HuH-7 (cell line): ENCODE measurements at regions not wholly inside any gene's neighbourhood (a gene's known extent, or its start where the extent isn't known, plus 50 kb on each side); places are given as distances from the start of the nearest gene placed in this dataset.
"Not testable (repeated sequence)": the region's sequence is repeated elsewhere in the genome, so short reads cannot be mapped to it uniquely, and the experiment has no call there.

Experiments
- DNase-seq: peaks from one replicate; pipeline ENCODE4 v3.0.0; 2011; ENCODE audit warnings: low spot score

DNA sequence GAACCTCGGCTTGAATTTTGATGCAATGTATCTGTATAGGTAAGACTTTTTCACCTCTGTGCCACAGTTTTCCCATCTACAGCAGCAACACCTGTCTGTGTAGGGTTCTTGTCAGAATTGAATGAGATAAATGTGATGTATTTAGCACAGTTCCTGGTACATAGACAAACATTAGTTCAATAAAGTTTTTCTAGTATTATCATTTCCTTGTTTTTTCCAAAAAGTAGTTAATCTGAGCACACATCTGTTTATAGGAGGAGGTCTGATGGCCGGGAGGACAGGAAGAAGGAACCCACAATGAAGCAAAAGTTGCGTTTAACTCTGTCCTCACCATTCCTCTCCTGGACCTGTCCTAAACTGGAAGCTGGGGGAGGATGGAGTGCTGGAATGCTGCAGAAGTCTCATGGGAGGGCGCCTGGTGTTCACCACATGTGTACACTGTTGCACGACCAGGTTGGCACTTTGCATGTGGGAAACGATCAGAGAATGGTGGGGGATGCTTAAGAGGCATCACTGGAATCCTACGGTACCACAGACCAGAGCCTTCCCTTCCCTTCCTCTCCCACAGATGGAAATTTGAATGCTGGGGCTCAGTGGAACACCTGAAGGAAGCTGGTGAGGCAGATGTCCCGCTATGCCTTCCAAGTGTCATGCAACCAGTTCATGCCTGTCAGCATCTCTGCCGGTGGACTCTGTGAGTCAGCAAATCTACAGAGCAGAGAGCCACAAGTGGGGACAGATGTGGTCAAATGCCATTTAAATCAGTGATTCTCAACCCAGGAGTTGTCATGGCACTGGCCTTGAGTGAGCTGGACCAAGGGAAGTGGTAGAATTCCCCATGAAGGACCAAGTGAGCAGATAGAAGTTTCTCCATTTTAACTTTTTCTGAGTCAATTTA is 315.6 kb downstream of the DLEU7 start:
- no peak for DNase-seq

DNA sequence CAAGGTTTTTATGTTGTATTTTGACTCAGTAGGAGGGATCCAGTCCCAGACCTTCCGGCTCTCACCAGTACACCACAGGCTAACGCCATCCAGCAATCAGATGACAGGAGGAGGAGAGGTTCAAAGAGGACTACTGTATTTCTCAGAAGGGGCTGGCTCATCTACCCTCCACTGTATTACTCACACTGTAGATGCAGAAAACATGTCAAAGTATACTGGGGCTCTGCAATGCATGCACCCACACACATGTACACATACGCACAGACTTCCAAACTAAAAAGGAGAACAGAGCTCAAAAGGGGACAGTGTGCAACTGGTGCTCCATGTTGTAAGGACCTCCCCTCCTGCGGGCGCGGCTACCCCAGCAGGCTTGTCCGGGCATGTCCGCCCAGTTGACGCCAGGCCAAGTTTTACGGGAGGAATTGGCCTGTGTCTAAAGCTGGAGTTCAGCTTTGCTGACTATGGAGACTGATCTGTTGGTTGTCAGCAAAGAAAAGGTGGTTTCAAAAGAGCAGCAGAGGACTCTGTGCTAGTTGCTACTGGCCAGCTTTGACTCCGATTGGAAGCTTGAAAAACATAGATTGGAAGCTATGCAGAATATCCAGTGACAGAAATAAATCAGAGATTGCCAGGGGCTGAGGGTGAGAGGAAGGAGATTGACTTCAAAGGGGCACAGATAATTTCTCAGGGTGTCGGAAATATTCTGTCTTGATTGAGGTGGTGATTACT is 314.2 kb downstream of the DLEU7 start:
- DNase-seq = no peak

DNA sequence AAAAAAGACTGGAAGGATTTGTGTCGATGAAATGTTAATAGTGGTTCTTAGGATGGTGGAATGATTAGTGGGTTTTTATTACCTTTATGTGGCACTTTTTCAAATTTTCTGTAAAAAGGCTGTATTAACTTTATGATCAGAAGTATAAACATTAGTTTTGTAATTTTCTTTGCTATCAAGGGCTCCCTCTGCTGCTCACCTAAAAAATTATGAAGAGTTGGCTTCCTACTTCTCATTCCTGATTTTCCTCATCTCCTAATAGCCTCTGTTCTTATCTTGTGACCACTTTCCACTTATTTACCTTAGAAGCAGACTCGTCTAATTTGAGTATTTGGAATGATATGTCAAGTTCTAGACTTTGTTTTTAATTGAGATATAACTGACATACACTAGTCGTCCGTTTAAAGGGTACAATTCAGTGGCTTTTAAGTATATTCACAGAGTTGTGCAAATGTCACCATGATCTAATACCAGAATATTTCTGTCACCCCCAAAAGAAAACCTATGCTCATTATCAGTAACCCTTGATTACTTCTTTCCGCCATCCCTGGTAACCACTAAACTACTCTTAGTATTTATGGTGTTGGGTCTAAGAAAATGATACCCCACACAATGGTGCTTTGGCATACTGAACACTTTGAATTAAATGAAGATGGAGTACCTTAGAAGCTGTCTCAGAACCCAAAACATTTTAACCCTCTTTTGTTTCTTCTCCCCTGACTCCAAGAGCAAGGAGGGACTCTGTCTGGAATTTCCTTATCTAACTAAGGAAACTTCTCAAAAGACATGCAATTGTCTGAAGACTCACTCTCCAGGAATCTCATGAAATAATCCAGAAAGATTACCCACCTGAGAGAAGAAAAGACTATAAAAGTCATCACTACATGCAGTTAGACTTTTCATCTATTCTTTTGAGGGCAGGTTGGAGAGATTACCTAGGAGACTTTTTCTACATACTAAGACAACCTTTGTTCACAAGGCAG is 311.3 kb downstream of the DLEU7 start:
- DNase-seq = no peak

DNA sequence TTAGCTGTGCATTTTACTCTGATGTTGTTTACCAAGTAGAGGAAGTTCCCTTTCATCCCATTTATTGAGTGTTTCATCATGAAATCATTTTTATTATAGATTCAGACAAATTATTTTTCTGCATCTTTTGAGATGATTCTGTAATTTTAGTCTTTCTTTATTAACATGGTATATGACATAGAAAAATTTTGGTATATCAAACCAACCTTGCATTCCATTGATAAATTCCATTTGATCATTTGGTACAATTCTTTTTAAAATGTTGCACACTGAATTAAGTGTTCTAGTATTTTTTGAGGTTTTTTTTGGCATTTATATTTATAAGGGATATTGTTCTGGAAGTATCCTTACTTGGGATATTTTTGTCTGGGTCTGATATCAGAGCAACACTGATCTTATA is 308.4 kb downstream of the DLEU7 start:
- no peak for DNase-seq

DNA sequence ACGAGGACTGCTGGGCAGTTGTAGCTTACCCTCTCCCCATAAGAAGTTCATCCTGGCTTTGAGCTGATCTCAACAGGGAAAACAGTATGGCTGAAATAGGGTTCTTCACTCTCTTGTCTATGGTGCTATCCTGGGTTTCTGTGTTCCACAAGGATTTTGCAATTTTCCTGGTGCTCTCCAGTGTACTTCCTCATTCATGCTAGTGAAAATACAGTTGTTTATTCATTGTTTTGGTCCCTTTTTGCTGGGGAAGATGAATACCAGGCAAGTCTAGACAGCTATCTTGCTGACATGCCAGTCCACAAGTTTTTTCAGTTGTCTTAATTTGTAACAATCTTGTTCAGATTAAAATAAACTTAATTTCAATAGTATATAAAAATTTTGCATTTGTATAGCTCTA is 306.5 kb downstream of the DLEU7 start:
- DNase-seq = no peak

DNA sequence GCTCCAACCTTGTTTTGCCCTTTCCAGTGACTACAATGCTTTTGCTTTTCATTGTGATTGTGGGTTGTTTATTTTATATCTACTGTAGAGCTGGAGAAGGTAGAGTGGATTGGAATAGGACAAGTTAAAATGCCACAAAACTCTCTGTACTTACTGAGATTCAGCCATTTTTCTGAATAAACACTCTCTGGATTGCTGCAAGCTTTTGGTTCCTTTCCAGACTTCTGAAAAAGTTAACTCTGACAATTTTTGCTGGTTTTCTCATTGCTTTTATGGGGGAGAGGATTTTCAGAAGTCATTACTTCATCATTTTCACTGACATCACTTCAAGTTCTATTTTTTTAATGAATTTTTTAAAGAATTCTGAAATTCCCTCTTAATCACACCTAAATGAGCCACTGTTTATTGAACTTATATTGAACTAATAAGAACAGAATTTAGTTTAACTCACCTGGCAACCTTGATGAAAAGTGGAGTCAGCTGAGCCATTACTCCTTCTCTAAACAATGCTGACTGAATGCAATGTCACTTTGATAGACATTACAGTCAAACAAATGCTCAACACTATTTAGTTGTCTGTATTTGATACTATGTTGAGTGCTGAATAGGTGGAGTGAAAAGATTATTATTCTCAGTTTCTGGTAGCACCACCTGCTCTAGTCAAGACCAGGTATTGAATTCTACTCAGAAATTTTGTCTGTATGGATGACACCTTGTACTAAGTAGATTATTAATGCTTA is 303.5 kb downstream of the DLEU7 start:
- DNase-seq = no peak

DNA sequence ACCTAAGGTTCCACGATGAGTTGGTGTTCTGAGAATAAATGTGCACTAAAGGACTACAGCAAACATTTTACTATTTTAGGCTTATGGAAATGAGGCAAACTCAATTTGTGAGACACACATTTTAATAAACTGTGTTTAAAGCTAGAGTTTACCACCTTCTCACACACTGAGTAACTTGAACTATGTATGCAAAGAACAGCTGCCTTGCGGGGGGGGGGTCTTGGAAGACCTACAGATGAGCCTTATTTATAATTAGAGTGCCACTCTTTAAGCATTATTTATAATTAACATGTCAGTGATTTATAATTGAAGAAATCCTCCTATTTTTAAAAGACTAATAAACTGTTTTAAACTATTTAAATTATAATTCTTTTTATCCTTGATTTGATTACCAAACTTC is 300.4 kb downstream of the DLEU7 start:
- no peak for DNase-seq

DNA sequence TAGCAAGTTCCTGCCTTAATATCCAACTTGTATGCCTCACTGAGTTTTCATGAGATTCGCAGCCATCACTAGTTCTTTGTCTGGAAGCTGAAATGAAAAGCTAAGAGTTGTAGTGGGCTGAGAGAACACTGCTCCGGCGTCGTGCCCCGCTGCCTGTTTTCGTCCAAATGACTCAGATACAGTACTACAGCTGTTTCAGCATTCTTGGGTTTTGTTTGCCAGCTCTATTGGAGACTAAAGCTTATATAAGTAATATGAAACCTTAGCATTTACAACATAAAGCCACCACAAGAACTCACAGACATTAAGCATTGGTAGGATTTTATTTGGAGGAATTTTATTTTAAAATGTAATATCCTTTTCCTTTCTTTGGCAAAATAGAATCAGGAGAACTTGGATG is 299.7 kb downstream of the DLEU7 start:
- DNase-seq = no peak

DNA sequence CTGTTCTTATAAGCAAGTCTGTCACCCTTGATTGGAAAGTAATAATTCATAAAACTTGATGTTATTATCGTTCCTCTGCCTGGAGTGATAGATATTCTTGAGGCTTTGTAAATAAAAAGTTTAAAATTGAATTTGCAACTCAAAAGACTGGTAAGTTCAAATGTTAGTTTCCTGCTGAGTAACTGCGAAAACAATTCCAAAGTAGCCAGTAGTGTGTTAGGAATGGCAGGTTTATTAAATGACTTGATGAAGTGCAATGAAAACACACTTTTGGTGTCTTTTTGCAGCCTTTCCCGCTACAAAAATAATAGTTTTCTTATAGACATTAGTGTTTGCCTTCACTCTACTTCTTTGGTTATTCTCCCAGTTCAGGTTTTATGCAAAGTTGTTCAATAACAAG is 299.3 kb downstream of the DLEU7 start:
- no peak for DNase-seq

DNA sequence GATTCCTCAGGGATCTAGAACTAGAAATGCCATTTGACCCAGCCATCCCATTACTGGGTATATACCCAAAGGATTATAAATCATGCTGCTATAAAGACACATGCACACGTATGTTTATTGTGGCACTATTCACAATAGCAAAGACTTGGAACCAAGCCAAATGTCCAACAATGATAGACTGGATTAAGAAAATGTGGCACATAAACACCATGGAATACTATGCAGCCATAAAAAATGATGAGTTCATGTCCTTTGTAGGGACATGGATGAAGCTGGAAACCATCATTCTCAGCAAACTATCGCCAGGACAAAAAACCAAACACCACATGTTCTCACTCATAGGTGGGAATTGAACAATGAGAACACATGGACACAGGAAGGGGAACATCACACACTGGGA is 296.3 kb downstream of the DLEU7 start:
- not testable (repeated sequence) for DNase-seq

DNA sequence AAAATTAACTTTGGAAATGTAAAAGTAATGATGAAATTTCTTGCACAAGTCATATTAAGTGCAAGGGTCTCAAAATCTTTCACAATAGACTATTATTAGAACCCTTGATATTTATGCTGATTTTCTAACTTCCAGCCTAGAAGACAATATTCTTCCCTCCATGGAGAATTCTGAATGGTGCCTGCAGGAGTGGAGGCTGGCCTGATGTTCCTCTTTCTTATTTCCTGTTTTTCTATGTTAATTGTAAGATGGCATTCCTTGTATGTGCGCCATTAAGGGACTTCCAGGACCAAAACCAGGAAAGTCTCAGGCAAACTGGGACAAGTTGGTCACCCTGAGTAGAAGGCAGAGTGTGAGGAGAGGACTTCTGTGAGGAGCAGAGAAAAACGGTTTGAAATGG is 294.9 kb downstream of the DLEU7 start:
- DNase-seq = no peak

DNA sequence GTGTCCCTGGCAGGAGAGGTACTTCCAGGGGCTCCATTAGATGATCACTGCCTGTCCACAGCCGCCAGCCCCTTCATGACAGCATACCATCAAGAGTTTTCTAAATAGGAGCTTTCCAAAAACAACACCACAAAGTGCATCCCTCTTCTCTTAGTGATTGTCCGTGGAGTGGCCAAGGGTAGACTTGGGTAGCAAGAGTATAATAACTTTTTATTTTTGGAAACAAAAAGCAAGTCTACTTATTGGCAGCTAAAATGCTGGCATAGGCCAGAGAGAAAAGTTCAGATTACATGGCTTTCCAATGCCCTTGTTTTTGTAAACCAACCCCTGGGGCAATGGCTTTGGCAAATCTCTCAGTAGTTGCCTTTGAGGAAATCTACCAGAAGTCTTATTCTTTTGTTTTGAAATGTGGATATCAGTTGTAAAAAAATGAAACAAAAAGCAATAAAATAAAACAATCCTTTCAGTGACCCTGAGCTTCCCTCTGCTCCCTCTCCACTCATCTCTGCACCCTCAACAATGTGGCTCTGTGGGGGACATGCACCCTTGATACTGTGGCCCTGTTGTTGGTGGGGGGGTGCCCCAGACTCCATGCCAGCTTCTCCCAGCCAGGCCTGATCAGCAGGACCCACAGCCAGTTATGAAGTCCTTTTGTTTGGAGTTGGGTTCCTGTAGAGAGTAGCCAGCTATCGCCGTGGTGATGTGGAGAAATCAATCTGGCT is 294.1 kb downstream of the DLEU7 start:
- no peak for DNase-seq

DNA sequence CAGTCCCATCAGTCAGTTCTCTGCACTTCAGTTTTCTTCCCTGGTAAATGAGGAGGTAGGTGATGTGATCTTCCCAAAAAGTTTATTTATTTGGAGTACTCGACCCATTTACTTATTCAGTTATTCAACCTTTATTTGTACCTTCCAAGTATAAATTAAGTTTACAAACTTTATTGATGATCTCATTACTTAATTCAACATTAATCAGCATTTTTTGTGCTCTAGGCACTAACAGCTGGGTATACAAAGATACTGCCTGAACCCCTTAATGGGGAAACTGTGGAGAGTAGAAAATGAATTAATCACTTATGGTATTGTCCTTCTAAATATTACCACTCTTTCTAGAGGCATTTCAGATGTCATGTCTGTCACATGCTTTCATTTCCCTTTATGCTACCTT is 293.3 kb downstream of the DLEU7 start:
- DNase-seq = no peak

DNA sequence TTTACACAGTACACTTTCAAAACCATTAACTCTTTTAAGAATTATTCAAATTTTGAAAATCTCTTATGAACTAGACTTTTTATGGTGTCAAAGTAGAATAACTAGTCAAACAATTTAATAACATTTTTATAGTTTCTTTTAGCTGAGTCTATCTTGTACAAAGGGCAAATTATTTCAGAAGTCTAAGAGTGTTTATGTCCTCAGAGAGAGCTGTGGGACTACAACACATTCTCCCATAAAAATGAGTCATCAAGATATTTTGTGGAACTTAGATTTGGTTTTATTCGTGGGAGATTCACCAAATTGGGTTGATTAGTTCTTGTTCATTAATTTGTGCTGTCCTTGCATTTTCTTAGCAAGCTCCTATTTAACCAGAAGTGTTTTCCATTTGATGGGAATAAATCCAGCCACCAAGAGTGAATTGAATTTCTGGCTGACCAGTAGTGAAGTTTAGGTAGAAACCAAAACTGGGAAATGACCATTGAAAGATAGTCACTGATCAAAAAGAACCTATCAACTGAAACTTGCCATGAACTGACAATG is 291.0 kb downstream of the DLEU7 start:
- DNase-seq = no peak

DNA sequence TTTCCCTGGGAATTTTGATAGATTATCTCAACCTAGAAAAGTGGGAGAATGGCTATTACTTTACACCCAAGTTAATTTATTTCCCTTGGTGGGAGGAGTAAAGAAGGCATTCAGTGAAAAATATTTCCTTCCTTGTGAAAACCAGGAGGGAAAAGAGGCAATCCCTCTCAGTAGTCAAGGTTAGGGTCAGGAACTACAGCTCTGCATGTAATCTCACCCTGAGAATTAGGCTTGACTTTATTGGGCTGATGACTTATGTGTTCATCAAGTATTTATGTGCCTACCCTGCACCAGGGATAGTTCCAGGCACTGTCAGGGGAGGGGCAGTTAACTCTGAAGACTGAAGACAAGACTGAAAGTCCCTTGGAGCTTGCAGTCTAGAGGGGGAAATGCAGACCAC is 281.8 kb downstream of the DLEU7 start:
- no peak for DNase-seq

DNA sequence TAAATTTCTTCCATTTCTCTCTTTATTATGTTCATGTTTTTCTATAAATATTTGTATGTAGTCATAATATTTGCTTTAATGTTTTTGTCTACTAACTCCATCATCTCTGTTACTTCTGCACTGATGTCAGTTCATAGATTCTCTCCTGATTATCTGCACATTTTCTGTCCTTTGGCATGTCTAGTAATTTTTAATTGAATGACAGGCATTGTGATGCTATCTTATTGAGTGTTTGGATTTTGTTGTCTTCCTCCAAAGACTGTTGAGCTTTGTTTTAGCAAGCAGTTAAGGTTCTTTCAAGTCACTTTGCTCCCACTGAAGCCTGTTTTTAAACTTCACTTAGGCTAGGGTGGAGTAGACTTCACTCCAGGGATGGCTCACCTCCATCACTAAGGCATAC is 276.8 kb downstream of the DLEU7 start:
- no peak for DNase-seq

DNA sequence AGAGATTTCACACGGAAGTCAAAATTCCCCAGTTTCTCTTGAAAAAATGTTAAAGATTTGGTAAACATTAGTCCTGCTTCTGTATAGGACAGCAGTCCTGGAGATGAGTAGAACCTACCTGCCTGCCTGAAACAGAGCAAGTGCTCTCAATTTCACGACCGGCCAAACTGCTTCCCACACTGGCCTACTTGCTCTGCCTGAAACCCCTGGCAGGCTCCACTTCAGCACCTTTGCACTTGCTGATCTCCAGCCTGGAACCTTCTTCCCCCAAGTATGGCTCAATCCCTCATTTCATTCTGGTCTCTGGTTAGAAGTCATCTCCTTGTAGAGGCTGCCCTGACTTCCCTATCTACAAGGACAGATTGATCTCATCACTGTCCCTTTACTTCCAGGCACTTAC is 271.4 kb downstream of the DLEU7 start:
- no peak for DNase-seq

DNA sequence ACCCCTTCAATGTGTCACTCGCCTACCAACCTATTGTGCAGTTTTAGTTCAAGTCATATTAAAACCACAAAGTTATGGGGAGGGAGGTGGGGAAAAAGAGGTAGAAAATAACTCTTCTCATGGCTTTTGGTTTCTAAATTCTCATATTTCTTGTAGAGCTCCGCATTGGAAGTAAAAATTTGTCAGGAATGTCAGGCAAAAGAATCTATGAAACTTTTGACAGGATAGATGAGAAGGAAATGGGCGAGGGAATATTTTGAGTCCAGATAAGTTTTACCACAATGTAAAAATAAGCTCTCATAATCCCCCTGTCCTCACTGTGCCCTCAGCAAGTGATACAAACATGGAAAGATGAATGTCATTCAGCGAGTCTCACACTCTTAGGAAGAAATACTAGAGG is 270.4 kb downstream of the DLEU7 start:
- DNase-seq = no peak

DNA sequence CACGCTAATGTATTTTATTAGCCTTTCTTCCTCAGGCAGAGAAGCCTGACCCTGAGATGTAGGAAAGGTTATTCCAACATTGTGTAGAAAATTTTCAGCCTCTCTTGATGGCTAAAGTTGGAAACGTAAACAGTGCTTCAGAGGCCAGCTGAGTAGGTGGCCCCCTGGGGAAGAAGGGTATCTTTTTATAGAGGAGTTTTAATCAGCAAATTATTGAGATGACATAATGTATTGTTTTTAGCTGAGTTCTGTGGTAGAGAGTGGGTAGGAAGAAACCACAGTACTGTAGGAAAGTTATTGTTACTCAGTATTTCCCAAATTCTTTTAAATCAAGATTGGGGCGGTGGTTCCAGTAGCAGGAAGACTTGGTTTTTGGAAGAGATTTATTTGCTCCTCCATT is 268.8 kb downstream of the DLEU7 start:
- no peak for DNase-seq

DNA sequence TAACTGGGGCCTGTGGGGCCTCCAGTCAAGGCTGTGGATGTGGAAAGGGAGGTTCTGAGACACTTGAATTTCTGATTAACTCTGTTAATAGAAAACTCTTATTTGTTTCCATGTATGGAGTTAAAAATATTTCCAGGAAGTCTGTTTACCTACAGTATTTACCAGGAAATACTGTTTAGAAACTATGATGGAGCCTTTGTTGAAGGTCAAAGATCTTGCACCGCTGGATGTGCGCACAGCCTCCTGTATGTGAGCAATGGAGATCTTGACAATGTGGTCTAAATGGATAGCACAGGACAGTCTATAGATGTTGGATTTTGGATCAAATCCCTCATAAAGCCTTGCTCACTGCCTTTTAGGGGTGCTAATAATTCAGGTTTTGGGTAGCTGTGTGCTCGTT is 268.4 kb downstream of the DLEU7 start:
- DNase-seq = no peak

DNA sequence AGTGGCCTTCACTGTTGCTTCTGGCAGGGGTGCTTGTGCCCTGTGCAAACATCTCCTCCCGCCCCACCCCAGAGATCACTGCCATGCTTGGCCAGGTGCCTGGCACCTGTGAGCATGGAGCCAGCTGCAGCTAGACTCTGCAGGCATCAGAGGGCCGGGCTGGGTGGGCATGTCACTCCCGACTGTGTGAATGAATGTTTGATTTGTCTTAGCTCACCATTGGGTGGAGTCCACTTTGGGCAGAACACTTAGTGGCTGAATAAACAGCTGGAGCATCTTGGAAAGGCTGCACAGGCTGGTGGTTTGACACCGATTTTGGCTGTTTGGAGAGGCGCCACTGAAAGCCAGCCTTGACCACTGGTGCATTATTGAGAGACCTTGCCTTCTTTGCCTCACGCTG is 267.3 kb downstream of the DLEU7 start:
- no peak for DNase-seq
